ENCODE measurements at regions not wholly inside any gene's neighbourhood (a gene's known extent, or its start where the extent isn't known, plus 50 kb on each side); places are given as distances from the start of the nearest gene placed in this dataset.
A peak's percentile ranks its signal among the peaks of the same experiment; 100 is the strongest.

DNA sequence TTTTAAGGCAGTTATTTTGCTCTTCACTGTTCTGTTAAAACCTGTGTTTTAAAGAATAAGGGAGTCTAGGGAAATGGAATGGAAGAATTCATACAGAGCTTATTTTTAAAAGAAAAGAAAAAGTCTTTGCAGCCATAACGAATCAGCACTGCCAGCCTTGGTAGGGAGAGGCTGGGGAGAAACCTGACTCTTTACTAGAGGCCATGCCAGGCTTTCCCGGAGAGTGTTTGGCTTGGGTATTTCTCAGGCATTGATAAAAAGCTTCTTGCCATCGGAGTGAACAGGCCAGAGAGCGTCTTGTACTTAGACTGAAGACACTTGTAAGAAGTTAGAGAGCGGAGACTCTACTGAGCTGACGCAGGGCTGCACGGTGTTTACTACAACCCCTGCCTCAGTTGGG lies 72.7 kb upstream of the NFIL3 start:
- Histone ChIP-seq H3K9me3 (no peaks in the 10 kb centered on the region), H3K4me1 (peaks cover 0 to 18% (median 15%) of the 10 kb centered on the region in 4 donors), H3K27ac (replicated peaks in 1 of 4) (peak overlapping the region in 3 of 4 donors; percentile 1 to 13 (median 6)), H3K4me3 (no peak overlapping the region), H3K27me3 (no peaks in the 10 kb centered on the region), H3K36me3 (no peaks in the 10 kb centered on the region)
- intact Hi-C loops (cut with DNase I): no loop called here
- no peak for DNase-seq (ENCODE audit: extremely low spot score)
- TF ChIP-seq POLR2AphosphoS5 (IDR thresholded peaks at IDR 0.05) (no peak), EP300 (IDR thresholded peaks at IDR 0.05) (no peak), POLR2A (IDR thresholded peaks at IDR 0.05; ENCODE audit: low read depth) (no peak)
- TF ChIP-seq, protein P1, sequence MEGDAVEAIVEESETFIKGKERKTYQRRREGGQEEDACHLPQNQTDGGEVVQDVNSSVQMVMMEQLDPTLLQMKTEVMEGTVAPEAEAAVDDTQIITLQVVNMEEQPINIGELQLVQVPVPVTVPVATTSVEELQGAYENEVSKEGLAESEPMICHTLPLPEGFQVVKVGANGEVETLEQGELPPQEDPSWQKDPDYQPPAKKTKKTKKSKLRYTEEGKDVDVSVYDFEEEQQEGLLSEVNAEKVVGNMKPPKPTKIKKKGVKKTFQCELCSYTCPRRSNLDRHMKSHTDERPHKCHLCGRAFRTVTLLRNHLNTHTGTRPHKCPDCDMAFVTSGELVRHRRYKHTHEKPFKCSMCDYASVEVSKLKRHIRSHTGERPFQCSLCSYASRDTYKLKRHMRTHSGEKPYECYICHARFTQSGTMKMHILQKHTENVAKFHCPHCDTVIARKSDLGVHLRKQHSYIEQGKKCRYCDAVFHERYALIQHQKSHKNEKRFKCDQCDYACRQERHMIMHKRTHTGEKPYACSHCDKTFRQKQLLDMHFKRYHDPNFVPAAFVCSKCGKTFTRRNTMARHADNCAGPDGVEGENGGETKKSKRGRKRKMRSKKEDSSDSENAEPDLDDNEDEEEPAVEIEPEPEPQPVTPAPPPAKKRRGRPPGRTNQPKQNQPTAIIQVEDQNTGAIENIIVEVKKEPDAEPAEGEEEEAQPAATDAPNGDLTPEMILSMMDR (IDR thresholded peaks at IDR 0.05): no peak
- 61% methylated on average over 7 of the region's 7 CpGs for WGBS

DNA sequence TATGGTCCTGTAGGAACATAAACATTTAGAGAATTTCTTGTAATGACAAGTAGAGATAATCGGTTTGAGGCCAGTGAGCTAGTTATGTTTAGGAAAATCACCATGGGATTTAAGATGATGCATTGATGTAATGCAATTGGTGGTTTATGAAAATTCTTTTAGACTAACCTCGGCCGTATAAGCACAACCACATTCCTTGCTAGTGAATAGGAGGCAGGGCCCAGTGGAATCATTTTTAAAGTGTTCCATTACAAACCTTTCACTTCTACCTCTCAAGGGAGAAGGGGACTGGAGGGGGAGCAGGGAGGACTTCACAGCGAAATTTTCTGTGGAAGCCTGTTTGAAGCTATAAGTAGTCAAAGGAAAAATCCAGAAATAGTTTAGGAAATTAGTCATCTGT lies 71.8 kb upstream of the NFIL3 start:
- Histone ChIP-seq H3K4me1 (peaks cover 0 to 18% (median 15%) of the 10 kb centered on the region in 4 donors), H3K36me3 (no peaks in the 10 kb centered on the region), H3K9me3 (no peaks in the 10 kb centered on the region), H3K4me3 (no peak overlapping the region), H3K27me3 (no peaks in the 10 kb centered on the region), H3K27ac (replicated peaks in 1 of 4) (peak overlapping the region; percentile 6 to 39 (median 22))
- WGBS: 39% methylated on average over 4 of the region's 4 CpGs
- intact Hi-C loops (cut with DNase I): no loop called here
- TF ChIP-seq POLR2AphosphoS5 (IDR thresholded peaks at IDR 0.05): no peak
- no peak for TF ChIP-seq POLR2A (IDR thresholded peaks at IDR 0.05; ENCODE audit: low read depth)
- TF ChIP-seq EP300 (IDR thresholded peaks at IDR 0.05): no peak
- TF ChIP-seq, protein P1 (IDR thresholded peaks at IDR 0.05): no peak
- no peak for DNase-seq (ENCODE audit: extremely low spot score)

DNA sequence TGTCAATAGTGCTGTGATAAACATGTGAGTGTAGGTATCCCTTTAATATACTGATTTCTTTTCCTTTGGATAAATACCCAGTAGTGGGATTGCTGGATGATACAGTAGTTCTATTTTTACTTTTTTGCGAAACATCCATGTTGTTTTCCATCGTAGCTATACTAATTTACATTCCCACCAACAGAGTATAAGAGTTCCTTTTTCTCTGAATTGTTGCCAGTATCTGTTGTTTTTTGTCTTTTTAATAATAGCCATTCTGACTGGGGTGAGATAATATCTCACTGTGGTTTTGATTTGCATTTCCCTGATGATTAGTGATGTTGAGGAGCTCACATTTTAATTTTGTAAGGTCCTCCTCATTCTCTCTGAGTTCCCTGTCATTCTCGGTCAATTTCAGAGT lies 71.1 kb upstream of the NFIL3 start:
- Histone ChIP-seq H3K27ac (replicated peaks in 1 of 4) (peak overlapping the region in 1 of 4 donors; percentile 6), H3K4me3 (no peak overlapping the region), H3K9me3 (no peaks in the 10 kb centered on the region), H3K27me3 (no peaks in the 10 kb centered on the region), H3K4me1 (peaks cover 0 to 21% (median 15%) of the 10 kb centered on the region in 4 donors), H3K36me3 (no peaks in the 10 kb centered on the region)
- no peak for DNase-seq (ENCODE audit: extremely low spot score)
- intact Hi-C loops (cut with DNase I): no loop called here
- WGBS: 77% methylated on average over 3 of the region's 3 CpGs
- TF ChIP-seq POLR2A (IDR thresholded peaks at IDR 0.05; ENCODE audit: low read depth): no peak
- TF ChIP-seq, protein P1 (IDR thresholded peaks at IDR 0.05): no peak
- no peak for TF ChIP-seq POLR2AphosphoS5 (IDR thresholded peaks at IDR 0.05)
- no peak for TF ChIP-seq EP300 (IDR thresholded peaks at IDR 0.05)

DNA sequence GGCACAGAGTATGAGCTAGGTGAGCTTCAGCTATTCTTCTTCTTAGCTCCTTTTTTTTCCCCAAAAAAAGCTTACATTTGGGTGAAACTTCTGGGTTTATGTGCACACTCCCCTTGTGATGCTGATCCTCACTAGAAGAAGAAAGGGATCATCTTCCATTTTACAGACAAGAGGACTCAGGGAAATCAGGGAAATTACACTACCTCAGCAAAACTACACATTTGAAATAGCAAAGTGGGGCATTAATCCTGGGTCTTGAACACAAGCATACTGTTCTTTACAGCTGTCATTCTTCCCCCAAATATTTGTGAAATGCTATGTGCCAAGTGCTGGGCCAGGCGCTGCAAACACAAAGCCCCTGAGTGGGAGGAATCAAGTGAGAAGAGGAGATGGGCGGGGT lies 68.6 kb upstream of the NFIL3 start:
- no peak for DNase-seq (ENCODE audit: extremely low spot score)
- H3K27ac ChIP-seq (replicated peaks in 1 of 4): no peak overlapping the region
- no peaks in the 10 kb centered on the region for H3K36me3 ChIP-seq
- H3K4me1 ChIP-seq: peaks cover 9 to 24% (median 18%) of the 10 kb centered on the region in 4 donors
- H3K27me3 ChIP-seq: no peaks in the 10 kb centered on the region
- TF ChIP-seq POLR2A (IDR thresholded peaks at IDR 0.05; ENCODE audit: low read depth): no peak
- TF ChIP-seq, protein P1 (IDR thresholded peaks at IDR 0.05): no peak
- no peak for TF ChIP-seq EP300 (IDR thresholded peaks at IDR 0.05)
- no peak for TF ChIP-seq POLR2AphosphoS5 (IDR thresholded peaks at IDR 0.05)
- intact Hi-C loops (cut with DNase I): no loop called here
- H3K4me3 ChIP-seq: no peak overlapping the region
- H3K9me3 ChIP-seq: no peaks in the 10 kb centered on the region
- whole genome bisulfite sequencing: 96% methylated on average over 2 of the region's 2 CpGs

DNA sequence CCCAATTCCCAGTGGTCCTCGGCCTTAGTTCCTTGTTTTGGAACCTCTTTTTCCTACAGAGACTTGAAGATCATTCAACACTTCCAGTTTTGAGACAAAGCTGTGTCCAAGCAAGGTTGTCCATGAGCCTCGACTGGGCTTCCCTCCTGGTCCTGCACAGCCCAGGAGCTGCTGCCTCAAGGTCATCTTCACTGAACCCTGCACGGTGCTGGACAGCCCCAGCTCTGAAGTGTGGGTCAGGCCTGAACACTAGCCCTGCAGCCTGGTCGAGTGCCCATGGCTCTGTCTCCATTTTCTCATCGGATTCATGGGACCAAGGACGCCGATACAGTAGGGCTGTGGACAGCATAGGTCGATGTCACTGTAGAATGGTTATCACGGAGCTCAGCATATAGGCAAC lies 68.0 kb upstream of the NFIL3 start:
- no peaks in the 10 kb centered on the region for H3K27me3 ChIP-seq
- TF ChIP-seq EP300 (IDR thresholded peaks at IDR 0.05) (no peak), POLR2AphosphoS5 (IDR thresholded peaks at IDR 0.05) (no peak), POLR2A (IDR thresholded peaks at IDR 0.05; ENCODE audit: low read depth) (no peak)
- TF ChIP-seq, protein P1 (IDR thresholded peaks at IDR 0.05): no peak
- H3K4me3 ChIP-seq: no peak overlapping the region
- DNase-seq (ENCODE audit: extremely low spot score): no peak
- no peaks in the 10 kb centered on the region for H3K36me3 ChIP-seq
- intact Hi-C loops (cut with DNase I): no loop called here
- WGBS: 92% methylated on average over 8 of the region's 9 CpGs
- peaks cover 9 to 23% (median 16%) of the 10 kb centered on the region in 4 donors for H3K4me1 ChIP-seq
- H3K27ac ChIP-seq (replicated peaks in 1 of 4): no peak overlapping the region
- H3K9me3 ChIP-seq: no peaks in the 10 kb centered on the region

Data from esophagus muscularis mucosa (tissue), 4 donors.